Left colon (tissue), 2 donors: ENCODE measurements at regions not wholly inside any gene's neighbourhood (a gene's known extent, or its start where the extent isn't known, plus 50 kb on each side); places are given as distances from the start of the nearest gene placed in this dataset.
A peak's percentile ranks its signal among the peaks of the same experiment; 100 is the strongest.
"Not testable (repeated sequence)": the region's sequence is repeated elsewhere in the genome, so short reads cannot be mapped to it uniquely, and the experiment has no call there.

Source experiments
- ATAC-seq: fragments of 200-7000 bp; cut with Tn5 transposase; one replicate; pipeline ENCODE4 v1.9.1; 2020; ENCODE audit warnings: mild to moderate bottlenecking, moderate library complexity
- DNase-seq, 2 donors: peaks; one replicate each; pipeline ENCODE4 v3.0.0-alpha.2; 2020
- intact Hi-C, 2 donors: fragments of 100-400 bp; cut with DNase I in 1 of 2; cut with micrococcal nuclease in 1 of 2; formaldehyde crosslinking; loops; one replicate each; pipeline versions ENCODE4 v1.11.2 to v1.14.0; 2022; cut with DNase I, micrococcal nuclease
- donor health status: DM: no; HTN: no; CAD: no.
- donor health status: DM: yes; HTN: yes; CAD: no.

DNA sequence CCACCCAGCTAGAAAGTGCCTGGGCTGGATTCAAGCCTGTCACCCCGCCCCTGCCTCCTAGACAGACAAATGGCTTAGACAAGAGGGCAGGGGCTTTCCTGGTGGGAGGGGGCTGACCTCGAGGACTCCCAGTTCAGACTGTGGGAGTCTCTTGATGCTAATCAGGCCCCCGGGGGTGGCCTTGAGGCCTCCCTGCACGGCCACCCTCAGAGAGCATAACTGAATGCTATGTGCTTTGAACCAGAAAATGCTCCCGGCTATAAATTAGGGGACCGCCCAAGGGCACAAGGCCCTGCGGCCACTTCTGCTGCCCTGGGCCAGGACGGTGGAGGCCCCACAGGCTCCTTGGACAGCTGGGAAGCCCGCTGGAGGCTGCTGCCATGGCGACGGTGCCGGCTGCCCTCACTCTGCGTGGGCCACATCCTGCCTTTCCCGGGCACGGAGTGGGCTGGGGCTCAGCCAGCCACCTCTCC is 111.0 kb upstream of the NCOR2 start:
- intact Hi-C loops = no loop called here
- no peak for DNase-seq
- no peak for ATAC-seq

DNA sequence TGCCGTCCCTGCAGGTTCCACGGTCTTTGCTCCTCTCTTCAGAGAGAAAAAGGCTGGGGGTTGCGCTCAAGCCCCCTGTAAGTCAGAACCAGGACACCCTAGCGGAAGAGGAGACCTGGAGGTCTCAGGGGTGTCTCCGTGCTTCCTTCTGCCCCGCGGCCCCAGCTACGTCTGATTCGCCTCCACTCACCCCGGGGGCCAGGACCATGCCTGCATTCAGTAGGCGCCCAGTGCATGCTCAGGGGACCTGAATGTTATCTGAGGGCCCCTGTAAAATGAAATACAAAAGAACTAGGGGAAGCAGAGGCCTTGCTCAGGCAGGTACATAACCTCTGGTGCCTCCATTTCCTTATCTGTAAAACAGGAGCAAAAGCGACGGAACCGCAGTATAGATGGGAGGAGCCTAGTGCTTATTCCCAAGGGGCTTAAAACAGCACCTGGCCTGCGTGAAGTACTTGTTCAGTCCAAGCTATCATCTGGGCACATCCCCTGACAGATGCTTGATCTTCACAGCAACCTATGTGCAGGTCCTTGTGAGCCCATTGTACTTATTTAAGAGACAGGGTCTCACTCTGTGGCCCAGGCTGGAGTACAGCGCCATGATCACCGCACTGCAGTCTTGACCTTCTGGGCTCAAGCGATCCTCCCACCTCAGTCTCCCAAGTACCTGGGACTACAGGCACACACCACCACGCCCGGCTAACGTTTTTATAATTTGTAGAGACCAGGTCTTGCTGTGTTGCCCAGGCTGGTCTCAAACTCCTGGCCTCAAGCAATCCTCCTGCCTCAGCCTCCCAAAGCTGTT is 110.3 kb upstream of the NCOR2 start:
- DNase-seq (no peak), ATAC-seq (no peak)
- intact Hi-C loops = no loop called here

DNA sequence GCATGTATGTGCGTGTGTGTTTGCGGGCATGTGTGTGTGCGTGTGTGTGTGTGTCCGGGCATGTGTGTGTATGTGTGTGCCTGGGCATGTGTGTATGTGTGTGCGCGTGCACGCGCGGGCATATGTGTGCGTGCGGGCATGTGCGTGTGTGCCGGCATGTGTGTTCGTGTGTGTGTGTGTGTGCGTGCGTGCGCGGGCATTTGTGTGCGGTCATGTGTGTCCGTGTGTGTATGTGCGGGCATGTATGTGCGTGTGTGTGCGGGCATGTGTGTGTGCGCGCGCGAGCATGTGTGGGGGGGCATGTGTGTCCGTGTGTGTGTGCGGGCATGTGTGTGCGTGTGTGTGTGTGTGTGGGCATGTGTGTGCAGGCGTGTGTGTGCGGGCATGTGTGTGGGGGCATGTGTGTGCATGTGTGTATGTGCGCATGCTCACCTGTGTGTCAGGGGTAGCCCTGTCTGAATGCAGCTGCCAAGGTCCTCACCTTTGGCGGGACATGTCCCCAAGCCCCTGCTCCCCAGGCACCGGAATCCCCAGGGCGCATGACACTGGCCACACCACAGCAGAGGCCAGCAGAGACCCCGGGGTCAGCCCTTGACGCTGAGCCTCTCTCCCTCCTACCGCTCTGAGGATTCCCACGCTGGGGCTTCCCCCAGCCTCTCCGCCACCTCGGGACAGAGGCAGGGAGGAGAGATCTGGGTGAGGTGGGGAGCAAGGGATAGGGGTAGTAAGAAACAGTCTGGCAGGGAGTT is 109.5 kb upstream of the NCOR2 start:
- no peak for ATAC-seq
- no peak for DNase-seq
- intact Hi-C loops = no loop called here

DNA sequence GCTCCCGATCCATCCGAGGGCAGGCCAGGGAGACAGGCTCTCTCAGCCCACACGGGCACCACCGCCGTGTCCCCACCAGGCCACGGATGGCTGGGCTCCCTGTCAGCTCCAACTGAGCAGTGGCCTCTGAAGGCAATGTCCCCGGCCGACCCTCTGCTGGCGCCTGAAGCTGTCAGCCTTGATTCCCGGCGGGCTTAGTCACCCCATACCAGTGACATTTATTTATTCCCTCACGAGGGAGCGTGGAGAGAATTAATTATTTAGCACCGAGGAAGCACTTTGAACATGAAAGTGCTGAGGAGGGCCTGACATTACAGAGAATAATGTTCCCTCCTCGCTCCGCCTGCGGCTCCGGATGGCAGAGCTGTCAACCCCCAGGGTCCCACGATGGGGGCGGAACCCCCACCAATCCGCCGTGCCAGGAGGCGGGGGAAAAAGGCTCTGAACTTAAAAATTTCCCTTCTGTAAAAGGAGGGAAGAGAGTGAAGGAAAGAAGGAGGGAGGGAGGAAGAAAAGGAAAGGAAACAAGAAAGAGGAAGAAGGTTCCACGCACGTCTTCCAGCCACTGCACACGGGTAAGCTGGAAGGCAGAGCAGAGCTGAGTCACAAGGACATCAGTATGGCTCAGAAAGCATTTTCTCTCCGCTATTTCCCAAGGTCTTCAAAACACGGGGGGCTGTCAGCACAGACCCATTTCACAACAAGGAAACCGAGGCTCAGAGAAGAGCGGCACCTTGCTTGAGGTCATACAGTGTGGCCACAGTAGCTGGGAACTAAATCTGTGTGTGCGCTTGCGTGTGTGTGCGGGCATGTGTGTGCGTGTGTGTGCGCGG is 108.7 kb upstream of the NCOR2 start:
- intact Hi-C loops = no loop called here
- DNase-seq (no peak), ATAC-seq (no peak)

DNA sequence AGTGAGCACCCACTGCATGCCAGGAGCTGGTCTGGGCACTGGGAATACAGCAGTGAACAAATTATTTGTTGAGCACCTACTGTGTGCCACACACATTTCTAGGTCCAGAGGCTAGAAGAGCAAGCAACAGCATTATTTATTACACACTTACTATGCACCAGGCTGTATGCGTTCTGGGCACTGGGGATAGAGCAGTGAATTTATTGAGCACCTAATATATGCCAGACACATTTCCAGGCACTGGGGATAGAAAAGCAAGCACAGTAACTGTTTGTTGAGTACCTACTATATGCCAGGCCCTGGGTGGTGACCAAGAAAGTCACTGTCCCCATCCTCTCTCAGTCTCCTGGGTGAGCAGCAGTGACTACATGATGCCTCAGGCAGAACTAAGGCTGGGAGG is 107.5 kb upstream of the NCOR2 start:
- intact Hi-C loops = no loop called here
- DNase-seq = no peak
- no peak for ATAC-seq

DNA sequence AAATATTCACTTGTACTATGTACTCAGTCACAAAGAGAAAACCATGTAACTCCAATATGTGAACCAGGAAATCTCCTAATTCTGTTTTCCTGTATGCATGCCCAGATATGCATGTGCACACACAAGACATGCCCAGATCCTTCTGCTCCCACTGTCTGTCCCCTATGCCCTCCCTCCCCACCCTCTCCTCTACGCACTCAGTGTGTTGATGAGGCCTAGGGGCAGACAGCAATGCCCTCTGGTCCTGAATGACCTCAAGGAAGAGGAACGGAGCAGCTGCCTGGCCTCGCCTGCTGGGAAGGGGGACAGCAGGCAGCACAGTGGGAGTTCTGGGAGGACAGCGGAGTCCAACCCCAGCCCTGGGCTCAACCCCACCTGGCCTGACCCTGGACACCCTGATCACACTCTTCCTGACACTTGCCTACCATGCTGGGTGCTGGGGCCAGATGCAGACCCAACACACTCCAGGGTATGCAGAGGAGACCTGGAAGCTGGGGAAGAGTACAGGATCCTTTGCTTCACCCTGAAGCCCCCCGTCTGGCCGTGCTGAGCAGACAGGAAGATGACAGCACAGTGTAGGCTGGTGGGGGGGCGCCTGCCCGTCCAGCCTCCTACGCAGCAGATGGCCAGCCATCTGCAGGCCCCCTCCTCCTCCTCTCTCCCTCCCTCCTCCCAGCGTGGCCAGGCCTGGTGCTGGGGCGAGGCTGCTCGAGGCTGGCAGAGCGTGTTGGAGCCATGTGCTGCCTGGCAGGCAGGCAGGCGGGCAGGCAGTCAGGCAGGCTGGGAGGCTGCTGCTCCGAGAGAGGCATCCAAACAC is 106.6 kb upstream of the NCOR2 start:
- intact Hi-C loops = no loop called here
- no peak for ATAC-seq
- DNase-seq = no peak

DNA sequence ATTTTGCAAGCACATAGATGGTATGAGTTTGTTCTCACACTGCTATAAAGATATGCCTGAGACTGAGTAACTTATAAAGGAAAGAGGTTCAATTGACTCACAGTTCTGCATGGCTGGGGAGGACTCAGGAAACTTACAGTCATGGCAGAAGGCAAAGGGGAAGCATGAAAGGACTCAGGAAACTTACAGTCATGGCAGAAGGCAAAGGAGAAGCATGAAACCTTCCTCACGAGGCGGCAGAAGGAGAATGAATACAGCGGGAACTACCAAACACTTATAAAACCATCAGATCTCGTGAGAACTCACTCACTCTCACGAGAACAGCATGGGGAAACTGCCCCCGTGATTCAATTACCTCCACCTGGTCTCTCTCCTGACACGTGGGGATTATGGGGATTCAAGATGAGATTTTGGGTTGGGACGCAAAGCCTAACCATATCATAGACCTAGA is 101.9 kb upstream of the NCOR2 start:
- intact Hi-C loops, ATAC-seq, DNase-seq: not testable (repeated sequence)

DNA sequence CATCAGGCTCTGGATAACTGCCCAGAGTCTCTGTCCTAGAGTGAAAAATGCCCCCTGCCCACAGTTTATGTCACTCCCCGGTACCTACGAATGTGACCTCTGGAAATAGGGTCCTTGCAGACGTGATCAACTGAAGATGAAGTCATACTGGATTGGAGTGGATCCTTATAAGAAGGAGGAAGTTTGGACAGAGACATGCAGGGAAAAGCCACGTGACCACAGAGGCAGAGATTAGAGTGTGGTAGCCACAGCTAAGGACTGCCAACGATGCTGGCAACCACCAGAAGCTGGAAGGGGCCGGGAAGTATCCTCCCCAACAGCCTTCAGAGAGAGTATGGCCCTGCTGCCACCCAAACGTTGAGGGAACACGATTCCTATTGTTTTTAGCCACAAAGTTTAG is 101.2 kb upstream of the NCOR2 start:
- ATAC-seq (peak; percentile 82), DNase-seq (no peak)
- intact Hi-C loops = no loop called here

DNA sequence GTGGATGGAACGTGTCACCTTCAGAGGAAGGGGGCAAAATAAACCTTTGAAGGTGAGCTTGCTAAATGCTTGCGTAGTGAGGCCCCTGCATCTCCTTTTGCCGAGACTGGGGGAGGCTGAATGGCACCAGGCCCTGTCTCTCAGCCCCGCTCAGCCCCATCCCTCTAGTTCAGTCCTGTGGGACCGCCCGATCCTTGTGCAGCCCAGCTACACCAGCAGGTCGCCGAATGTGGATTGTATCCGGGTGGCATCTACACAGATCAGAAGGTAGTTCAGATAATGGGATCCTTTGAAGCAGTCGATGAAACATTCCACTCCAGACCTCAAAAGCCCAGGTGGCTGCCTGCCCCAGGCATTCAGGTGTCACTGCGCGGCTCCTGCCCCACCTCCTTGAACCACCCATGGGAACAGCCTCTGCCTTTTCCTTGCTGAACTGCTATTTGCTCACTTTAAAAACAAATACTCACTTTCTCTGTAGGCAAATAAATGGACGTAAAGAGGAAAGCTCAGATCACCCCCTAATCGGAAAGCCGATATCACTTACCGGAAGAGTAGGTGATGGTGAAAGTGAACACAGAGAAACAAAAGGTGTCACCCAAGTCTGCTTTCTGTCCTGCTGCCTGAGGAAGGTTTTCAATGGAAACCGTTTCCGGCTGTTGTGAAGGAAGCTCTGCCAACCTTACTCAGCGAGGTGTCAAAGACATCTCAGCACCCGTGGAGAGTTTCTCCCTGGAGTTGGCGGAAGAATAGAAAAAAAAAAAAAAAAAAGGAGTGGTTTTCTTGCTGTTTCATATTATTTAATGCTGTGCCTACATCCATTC is 100.3 kb upstream of the NCOR2 start:
- intact Hi-C loops = no loop called here
- peak; percentile 71 for ATAC-seq
- DNase-seq = no peak

DNA sequence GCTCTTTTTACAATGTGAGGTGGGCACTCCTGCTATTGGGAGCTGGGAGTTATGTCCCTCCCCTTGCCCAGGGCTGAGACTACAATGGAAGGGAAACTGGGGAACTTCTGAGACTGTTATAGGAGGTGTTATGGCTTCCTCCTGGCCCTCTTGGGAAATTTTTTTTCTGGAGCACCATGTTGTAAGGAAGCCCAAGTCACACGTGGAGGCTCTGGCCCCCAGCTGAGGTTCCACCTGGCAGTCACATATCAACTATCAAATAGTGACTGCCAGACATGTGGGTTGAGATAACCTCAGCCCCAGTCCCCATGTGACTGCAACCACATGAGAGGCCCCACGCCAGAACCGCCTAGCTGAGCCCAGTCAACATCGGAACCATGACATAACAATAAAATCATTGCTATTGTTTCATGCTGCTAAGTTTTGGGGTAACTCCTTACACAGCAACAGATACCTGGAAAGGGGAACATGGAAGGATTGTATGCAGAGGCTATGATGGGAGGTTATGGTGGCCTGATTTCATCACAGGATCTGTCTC is 99.4 kb upstream of the NCOR2 start:
- intact Hi-C loops = no loop called here
- no peak for DNase-seq
- no peak for ATAC-seq

DNA sequence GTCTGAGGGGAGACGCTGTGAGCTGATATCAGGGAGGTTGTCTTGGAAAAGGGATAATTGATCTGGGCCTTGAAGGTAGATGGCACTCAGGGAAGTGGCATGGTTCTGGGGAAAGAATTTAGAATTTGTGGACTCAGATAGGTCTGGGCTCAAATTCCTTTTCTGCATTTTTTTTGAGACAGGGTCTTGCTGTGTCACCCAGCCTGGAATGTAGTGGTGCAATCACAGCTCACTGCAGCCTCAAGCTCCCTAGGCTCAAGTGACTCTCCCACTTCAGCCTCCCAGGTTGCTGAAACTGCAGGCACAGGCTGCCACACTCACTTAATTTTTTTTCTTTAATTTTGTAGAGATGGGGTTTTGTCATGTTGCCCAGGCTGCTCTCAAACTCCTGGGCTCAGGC is 98.1 kb upstream of the NCOR2 start:
- ATAC-seq (no peak), DNase-seq (no peak)
- intact Hi-C loops = no loop called here

DNA sequence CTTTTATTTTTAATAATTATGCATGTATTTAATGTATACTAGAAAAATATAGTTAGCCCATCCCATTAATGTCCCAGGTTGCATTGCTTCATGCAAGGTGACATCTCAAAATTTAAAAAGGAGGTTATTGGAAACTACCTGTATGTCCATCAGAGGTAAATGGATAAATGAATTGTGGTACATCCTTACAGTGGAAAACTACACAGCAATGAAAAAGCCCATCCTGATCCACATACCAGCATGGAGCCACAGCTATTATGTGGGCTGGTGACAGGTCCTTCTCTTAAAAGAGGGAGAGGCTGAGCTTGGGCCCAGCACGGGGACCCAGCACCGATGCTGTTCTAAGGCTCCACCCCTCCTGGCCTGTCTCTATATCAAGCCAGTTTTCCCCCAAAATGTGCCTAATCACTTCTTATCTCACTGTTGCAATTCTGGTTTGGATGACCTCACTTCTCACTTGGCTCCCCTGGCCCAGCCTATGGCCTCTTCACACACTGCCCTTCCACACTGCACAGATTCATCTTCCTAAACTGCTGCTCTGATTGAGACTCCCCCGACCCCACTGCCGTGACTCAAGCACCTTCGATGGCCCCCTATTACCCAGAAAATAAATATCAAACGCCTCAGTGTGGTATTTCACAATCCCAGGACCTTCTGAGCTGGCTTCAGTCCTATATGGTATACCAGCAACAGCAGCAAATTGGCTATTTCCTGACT is 97.1 kb upstream of the NCOR2 start:
- intact Hi-C loops = no loop called here
- DNase-seq (no peak), ATAC-seq (no peak)

DNA sequence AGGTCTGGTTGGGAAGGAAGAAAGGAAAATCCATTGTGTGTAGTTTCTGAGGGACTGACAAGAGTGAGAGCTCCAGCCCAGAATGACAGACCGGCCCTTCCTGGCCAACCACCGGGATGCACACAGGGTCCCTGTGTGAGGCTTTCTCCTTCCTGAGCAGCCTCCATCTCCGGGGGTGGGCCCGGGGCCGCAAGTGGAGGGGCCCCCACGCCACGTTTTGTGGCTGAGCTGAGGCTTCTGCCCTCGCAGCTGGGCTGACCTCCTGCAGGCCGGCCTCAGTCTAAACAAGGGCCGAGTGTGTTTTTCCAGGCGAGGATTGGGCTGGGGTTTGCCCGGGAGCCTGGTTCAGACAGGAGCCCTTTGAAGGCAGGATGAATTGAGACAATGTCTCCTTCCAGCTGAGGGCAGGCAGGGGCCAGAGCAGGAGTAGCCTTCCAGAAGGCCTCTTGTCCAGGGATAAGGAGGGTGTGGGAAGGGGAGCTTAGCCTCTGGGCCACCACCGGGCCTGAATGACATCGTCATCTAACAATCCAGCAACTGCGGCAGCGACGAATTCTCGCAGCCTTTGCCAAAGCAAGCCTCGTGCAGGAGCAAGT is 96.5 kb upstream of the NCOR2 start:
- no peak for ATAC-seq

DNA sequence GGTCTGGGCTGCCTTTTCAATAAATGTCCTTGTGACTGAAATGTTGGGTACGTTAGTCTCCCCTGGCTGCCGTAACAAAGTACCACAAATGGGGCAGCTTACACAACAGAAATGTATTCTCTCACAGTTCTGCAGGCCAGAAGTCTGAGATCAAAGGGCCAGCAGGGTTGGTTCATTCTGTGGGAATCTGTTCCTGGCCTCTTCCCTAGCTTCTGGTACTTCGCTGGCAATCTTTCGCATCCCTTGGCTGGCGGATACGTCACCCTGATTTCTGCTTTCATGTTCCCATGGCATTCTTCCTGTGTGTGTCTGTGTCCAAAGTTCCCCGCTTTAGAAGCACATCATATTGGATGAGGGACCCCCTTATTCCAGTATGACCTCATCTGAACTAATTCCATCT is 95.8 kb upstream of the NCOR2 start:
- intact Hi-C loops = no loop called here
- DNase-seq (no peak), ATAC-seq (no peak)

More for the DNA sequence above, 96.5 kb upstream of the NCOR2 start:
- DNase-seq = no peak
- intact Hi-C loops = no loop called here

DNA sequence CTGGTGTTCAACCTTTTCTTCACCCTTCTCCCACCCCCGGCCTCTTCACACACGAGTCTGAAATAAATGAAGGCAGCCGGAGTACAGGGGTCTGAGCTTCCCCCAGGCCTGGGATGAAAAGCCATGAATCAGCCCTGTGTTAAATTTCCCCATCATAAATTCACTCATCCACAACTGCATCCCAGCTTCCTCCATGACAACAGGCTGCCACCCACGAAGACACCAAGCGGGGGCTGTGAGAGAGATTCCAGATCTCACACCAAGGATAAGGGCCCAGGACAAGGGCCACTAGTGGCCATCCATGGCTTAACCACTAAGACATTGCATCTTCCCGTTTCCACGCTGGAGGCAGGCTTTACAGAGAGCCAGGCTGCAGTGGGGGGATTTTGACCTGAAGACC is 93.9 kb upstream of the NCOR2 start:
- ATAC-seq (no peak), DNase-seq (no peak)
- intact Hi-C loops = no loop called here

DNA sequence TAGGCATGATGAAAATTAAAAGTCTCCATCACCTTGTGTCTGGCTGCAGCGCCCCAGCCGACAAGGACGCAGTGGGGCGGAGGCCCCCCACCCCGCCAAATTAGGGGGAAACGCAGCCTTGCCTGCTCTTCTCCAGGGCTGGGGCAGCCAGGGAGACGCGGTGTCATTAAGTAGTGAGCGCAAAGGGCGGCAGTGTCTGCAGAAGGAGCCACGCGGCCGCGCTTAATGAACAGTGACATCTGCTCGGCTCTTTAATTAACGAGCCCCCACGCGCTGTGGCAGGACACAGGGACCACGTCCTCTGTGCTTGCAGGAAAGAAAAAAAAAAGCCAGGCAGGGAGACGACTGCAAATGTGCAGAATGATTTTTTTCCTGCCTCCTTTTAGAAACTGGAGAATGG is 93.4 kb upstream of the NCOR2 start:
- DNase-seq = no peak
- intact Hi-C loops = no loop called here
- ATAC-seq = no peak
